ENCODE measurements at regions not wholly inside any gene's neighbourhood (a gene's known extent, or its start where the extent isn't known, plus 50 kb on each side); places are given as distances from the start of the nearest gene placed in this dataset.
A peak's percentile ranks its signal among the peaks of the same experiment; 100 is the strongest.

DNA sequence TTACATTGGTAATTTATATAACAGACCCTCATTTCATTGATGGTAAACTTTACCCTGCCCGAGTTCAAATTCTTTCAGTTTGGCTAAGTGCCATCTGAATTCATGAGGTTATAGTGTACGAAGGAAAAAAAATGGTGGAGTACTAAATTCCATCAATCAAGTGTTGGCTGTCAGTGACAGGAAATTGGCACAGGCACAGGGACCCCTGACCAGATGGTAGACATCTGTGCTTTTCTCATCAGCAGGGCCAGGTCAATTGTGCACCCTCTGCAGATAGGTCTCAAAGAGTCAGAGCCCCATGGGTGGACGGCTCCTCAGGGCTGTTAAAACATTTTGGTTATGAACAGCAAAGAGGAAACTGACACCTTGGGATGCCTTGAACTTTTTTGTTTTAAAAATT lies 439.2 kb downstream of the SETBP1 start:
- DNase-seq, result no peak

DNA sequence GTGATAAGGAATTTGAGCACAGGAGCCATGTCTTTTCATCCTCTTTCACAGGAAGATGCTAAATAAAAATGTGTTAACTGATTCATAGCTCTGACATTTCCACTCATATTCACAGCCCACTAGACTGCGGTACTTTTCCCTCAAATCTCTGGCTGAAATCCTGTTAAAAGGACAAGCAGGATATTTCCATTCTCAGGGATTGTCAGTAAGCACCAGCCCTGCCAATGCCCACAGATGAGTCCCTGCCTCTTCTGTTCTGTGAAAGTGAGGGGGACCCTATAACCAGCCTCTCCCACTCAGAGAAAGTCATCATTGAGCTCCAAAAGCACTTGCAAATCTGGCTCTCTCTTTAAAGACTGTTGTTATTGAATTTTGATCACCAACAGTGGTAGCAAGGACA lies 440.5 kb downstream of the SETBP1 start:
- no peak for DNase-seq

DNA sequence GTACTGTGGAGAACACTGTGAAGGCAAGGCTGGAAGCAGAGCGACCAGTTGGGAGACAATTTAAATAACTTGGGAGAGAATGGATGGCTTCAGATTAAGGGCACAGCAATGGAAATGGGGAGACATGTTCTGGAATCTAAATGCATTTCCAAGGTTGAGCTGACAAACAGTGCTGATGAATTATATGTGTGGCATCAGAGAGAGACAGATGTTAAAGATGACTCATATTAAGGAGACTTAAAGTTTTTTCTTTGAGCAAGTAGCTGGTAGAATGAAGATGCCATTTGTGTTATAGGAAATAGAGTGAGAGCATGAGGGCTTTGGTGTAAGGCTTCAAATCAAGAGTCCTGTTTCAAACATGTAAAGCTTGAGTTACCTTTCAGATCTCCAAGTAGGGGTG lies 441.8 kb downstream of the SETBP1 start:
- no peak for DNase-seq

DNA sequence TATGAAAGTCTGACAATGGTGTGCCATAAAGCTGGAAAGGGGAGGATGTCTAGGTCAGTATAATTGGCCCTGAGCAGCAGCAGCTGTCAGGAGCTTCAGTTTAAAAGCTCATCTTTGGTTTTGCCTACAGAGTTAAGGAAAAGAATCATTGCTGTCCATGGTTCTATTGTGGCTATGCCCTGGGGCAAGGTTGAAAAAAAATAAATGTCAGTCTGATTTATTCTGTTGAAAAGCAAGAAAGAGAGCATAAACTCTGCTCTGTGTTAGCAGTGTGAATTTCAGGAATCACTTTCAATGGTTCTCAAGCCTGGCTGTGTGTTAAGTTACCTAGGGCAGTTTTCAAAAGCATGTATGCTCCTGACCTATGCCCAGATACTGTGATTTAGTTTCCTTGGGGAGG lies 446.7 kb downstream of the SETBP1 start:
- DNase-seq, result no peak

DNA sequence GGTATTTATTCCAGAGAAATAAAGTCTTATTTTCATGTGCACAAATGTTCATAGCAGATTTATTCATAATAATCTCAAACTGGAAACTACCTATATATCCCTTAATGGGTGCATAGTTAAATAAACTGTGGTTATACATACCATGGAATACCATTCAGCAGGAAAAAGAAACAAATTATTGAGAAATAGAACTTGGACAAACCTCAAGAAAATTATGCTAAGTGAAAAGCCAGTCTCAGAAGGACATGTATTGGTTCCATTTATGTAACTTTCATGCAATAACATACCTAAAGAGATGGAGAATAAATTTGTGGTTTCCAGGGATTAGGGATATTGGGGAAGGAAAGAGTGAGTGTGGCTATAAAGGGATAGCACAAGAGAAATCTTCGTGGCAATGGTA lies 452.6 kb downstream of the SETBP1 start:
- DNase-seq, result no peak

DNA sequence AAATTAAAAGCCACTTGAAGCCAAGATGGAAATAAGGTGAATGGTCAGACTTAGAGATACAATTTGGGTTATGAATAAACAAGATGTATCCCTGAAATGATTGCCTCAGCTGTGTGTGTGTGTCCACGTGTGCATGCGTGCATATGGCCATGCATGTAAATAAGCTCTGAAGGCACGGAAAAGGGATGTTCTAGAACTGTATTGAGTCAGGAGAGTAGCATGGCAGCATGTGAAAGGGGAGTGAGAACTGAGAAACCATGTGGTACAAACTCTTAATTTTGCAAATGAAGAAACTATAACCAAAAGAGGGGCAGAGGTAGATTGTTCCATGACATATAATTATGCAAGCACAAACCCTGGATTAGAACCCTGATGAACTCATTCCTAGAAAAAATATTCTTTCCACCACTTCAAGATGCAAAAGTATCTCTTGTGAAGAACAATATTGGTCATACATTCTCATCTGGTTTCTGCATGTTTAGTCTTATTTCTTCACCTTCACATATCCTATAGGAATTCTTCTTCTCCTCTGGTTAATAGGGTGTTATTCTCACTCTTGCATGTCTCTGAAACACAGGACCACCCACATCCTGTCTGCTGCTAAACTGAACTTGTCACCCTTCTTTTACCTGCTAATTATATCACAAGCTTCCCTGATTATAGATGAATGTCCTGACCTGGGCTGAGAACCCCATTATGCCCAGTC lies 455.8 kb downstream of the SETBP1 start:
- DNase-seq, result no peak

DNA sequence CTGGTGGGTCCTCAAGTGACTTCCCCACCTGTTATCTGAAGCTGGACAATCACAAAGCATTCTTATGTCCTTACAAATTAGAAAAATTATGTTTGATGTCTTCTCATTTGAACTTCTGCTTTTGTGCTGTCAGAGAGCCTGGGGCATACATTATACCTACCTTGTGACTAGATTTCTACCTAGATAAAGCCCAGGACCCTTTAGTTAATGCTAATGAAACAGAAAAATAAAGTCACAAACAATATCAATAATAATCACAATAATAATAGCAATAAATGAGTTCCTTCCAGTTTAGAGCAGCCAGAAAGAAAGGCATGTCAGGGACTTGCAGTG lies 456.4 kb downstream of the SETBP1 start:
- no peak for DNase-seq

DNA sequence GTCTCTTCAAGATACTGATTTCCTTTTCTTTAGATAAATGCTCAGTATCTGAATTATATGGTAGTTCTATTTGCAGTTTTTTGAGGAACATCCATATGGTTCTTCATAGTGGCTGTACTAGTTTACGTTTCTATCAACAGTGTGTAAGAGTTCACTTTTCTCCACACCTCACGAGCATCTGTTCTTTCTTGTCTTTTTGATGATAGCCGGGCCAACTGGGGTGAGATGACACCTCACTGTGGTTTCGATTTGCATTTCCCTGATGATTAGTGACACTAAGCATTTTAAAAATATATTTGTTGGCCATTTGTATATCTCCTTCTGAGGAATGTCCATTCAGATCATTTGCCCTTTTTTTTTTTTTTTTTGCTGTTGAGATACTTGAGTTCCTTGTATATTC lies 458.8 kb downstream of the SETBP1 start:
- no peak for DNase-seq

DNA sequence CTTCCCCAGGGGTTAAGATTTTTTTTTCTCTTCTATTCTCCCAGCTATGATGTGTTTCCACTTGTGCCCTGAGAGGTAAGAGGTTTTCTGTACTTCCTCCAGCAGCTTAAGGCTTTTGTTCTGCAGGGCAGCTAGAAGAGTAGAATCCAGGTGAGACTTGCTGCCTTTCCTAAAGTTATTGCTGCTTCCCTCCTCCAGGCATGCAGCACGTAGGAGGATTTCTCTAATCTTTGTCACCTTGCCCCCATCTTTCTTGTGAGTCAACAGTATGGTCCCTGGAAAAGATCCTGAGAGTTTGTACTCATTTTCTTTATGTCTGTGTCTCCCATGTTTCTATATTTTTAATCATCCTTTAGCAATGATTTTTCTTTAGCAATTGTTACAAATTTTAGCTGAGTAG lies 462.2 kb downstream of the SETBP1 start:
- DNase-seq, result no peak

DNA sequence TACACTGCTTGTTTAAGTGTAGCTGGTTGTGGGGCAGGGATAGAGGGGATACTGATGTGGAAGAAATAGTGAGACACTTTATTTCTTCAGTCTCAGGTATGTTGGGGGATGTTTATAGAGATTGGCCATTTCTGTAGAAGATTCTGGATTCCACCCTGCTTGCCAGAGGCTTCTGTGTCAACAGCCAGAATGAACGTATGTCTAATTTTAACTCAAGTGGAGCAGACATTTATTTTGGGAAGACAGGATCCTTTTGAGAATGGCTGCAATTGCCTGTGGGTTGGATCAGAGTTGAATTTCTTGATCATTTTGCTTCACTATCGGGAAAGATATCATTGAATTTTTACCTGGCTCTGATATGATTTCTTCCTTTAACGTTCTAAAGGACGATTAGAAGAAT lies 465.6 kb upstream of the SLC14A2 start:
- DNase-seq, result no peak

DNA sequence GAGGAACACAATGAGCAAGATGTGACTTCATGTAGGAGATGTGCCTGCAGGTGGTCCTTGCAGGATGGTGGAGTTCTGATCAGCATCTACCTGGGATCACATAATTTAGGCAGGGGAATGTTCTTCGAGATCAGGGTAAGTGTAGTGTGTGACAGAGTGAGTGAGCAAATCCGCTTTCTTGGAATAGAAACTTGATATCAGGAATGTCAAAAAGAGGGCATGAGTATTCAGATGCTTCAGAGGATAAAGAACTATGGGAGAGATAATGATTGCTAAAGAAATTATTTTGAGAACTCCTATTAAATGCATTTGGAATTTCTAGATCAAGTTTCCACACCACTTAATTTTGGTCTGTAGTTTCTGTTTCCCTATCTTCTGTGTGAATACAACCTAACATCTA lies 463.6 kb upstream of the SLC14A2 start:
- DNase-seq, result no peak

DNA sequence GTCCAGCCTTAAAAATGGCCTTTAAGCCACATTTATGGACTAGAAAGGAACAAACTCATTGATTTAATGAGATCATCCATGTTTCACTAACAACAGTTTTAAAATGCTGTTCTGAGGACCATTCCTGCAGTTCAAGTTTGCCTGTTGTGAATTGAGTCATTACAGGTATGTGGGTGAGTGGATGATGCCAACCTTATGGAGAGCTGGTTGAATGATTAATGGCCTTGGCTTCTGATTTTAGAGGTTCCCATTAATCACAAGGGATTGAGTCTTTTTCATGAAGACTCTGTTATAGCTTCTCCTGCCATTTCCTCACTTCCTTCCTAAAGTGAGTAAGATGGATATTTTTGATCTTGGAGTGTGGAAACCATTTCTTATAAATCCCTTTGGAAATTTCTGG lies 459.8 kb upstream of the SLC14A2 start:
- no peak for DNase-seq

DNA sequence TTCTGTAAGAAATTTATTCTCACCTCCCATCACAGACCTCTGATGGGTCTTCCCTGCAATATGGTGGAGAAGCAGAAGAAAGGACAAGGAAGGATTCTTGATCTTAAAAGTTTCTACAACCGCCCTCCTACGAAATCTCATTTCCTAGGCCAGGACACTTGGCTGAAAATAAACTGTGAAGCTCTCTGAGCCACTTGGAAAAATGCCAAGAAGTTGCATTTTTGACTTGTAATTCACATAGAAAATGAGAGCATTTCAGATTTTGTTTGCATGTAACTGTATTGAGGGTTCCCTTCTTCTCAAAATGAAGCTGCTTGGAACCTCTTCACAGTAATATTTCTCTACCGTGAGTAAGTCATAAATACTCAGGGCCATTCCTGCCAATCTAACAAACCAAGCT lies 458.3 kb upstream of the SLC14A2 start:
- no peak for DNase-seq

DNA sequence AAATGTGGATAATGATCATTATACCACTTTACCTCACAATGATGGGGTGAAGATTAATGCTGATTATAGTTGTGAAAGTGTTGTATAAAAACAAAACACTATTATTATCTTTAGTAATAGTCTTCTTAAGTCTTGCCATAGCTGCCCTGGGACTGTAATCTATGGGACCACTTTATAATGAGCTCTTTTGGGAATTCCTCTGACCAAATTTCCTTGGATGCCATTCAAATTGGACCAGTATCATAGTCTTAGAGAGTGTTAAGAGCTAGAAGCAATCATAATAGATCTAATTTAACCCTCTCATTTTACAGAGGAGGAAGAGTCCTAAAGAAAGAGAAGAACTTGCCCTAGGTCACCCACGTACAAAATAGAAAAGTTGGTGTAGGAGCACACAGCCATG lies 457.7 kb upstream of the SLC14A2 start:
- no peak for DNase-seq

DNA sequence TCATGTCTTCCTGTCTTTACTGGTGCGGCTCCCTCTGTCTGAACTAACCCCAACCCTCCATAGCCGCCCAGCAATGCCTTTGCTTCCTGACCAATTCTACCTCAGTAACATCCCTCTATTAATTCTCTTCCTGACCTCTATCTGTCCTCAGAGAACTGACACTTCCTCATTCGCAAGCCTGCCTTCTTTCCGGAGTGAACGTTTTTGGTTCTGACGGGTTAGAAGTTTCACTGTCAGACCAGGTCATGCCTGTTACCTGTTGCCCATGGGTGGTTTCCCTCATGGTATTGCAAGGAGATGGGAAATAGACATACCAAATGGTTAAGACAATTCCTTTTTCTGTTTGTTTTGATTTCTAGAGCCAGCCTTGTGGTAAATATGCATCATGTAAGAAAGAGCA lies 453.4 kb upstream of the SLC14A2 start:
- no peak for DNase-seq

DNA sequence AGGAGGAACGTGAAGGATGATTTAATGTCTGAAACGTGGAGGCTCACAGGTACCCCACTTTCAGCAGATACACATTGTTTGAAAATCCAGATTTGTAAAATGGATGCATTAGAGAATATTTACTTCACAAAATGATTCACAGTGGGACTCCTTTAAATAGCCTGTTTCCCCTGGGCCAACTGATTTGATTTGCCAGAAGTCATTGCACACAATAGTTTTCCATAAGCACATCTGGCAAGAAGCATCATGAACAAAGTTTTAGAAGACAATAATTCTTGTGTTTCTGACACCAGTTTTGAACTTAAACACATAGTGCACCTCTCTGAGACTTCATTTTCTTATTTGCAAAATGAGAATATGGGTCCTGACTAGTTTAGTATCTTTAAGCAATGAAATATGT lies 451.4 kb upstream of the SLC14A2 start:
- no peak for DNase-seq

DNA sequence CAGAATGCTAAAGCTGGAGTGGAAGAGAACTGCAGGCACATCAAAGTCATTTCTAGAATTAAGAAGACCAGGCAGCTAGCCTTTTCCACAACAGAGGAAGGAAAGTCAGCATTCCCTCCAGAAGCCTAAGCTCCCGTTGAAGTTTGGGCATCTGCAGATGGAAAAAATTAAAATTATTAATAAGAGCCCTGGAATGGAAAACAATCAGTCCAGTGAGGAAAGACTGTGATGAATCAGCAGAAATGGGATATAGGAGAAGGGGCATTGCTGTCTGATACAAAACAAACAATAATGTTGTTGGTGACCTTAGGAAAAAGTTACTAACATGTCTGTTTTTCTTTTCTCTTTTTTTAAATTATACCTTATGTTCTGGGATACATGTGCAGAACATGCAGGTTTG lies 450.7 kb upstream of the SLC14A2 start:
- no peak for DNase-seq

DNA sequence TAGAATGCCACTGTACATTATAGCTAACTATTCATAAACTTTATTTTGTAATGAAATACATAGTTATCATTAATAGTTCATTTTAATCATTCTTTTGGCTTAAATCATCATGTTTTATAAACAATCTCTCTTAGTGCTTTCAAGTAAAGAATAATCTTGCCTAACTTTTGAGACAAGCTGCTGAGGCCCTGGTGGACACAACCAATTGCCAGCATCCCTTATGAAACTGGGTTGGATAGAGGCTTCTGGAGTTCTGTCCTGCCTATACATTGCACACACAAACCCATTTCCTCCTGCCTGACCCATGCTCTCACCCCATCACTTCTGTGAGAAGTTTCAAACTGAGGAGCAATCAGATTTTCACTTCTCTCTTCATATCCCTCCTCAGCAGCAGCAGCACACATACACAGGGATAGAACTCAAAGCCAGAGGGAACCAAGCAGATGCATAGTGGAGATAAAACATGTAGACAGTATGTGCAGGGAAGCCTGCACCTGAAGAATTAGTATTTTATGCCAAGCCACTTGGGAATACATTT lies 450.0 kb upstream of the SLC14A2 start:
- no peak for DNase-seq

DNA sequence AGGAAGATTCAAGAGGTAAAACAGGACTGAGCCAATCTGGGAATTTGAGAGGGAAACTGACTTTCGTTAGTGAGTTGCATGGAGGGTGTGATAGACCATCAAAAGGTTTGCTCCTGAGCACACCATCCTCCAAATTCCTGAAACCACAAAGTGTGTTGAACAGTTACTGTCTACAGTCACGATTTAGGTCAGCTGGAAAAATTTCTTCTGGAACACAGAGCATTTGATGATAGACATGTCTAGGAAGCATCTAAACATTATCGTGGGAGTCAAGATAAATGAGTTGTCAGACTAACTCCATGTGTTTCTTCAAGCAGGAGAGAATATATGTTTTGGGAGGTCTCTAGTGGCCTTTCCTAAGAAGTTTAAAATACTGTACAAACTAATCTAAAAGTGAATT lies 449.4 kb upstream of the SLC14A2 start:
- no peak for DNase-seq

DNA sequence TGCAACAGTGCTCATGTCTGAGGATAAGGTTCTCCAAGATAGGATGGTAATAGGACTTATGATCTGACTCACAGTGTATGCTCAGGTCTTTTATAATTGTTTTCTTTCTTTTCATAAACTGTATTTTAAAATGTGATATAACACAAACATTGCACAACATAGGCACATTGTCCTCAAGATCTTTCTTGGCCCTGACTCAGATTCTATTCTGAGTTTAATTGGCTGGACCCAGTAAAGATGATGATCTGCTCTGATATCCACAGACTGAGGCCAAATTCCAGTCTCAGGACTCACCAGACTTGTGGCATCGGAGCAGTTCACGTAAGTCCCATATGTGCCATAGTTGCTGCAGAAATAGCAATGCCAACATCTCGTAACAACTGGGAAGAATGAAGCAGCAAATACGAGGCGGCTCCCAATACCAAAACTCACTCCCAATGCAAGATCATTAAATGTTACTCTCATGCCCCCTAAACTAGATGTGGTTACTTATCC lies 448.9 kb upstream of the SLC14A2 start:
- no peak for DNase-seq

DNA sequence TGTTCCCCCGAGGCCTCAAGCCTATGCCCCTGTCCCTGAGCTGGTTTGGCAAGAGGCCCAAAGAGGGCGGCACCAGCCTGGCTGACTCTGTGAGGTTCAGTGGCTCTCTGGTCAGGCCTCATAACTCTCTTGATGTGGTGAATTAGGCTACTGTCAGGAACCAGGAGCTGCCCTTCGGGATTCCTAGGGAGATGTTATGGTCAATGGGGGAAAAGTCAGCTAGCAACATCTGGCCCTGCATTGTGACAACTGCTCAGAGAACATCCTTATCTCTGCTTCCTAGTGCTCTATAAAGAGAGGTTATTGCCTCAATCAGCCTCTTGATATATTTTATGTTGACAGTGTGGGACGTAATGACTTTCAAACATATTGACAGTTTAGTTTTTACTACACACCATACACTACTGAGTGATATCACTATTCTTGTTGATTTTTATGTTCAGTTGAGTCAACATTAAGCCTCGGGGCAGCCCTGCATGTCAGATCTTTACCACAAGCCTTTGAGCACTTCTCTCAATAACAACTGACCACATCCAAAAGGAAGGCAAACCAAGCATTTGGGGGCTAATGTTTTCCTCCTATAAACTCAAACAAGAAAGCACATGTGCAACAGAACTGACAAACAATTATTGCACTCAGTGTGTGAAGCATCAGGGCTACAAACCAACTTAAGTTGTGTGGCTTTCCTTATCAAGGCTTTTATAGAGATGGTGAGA lies 448.3 kb upstream of the SLC14A2 start:
- peak; percentile 40 for DNase-seq

DNA sequence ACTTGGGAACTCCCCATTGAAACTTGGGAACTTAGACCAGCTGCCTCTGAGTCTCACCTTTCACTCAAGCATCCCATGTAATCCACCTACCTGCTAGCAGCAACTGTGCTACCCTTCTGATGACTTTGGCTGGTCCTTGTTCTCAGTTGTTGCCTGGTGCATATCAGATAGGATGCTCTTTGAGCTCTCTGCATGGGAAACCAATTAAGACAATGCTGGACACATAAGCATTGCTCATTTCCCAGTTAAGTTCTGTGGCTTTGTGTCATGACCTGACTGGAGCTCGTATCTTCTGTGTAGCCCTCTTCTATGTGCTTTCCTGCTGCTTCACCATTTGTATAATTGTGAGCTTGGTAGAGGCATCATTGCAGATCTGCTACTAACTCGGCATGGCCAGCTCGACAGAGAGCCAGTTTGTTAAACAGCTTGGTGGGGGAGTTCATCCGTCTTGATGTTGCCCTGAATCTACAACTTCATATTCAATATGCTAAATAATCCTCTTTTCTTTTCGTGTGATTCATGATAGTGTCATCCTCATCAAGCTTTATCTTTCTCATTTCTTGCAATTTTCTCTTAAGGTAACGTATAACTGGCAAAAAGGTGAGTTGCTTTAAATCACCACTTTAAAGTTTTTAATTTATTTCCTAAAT lies 447.5 kb upstream of the SLC14A2 start:
- DNase-seq, result no peak

DNA sequence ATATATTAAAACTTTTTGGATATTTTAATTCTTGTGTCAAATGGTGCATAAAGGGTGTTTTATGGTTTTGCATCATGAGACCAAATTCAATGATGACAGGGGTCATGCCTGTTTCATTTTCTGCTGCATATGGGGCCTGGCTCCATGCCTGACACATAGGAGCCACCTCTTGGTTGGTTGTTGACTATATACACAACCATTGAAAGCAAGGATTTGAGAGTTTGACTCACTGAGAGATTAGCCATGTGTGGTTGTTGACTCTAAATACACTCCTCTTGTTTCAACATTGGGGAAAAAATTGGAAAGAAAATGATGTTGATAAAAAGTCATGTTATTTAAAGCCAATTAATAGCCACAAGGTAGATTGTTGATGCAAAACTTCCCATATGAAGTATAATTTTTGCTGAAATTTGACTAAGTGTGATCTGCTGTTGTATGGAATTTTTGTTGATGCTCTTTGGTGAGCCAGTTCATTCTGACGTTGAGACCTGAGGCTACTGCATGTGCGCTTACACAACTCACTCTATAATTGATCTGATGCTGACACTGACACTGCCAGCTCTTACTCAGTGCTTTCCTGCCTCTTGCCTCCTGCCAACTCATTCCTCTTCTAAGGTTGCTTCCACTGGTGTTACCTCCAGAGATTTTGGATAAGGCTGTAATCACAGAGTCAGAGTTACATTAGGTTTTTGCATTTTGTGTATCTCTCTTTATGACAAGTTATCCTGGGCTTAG lies 446.2 kb upstream of the SLC14A2 start:
- no peak for DNase-seq

All from left hindlimb (tissue), 1 donor.